Stimulated activated CD8-positive, alpha-beta memory T cell treated with anti-CD3 and anti-CD28 coated beads, Interleukin-15, amount 100 ng/mL, for 48 hours (primary cell): ENCODE measurements at regions not wholly inside any gene's neighbourhood (a gene's known extent, or its start where the extent isn't known, plus 50 kb on each side); places are given as distances from the start of the nearest gene placed in this dataset.

ENCODE experiments used
- DNase-seq, 2 donors: peaks; one replicate each; pipeline ENCODE4 v3.0.0-alpha.2; 2020; ENCODE audit warnings: low read depth in 2 of 2

DNA sequence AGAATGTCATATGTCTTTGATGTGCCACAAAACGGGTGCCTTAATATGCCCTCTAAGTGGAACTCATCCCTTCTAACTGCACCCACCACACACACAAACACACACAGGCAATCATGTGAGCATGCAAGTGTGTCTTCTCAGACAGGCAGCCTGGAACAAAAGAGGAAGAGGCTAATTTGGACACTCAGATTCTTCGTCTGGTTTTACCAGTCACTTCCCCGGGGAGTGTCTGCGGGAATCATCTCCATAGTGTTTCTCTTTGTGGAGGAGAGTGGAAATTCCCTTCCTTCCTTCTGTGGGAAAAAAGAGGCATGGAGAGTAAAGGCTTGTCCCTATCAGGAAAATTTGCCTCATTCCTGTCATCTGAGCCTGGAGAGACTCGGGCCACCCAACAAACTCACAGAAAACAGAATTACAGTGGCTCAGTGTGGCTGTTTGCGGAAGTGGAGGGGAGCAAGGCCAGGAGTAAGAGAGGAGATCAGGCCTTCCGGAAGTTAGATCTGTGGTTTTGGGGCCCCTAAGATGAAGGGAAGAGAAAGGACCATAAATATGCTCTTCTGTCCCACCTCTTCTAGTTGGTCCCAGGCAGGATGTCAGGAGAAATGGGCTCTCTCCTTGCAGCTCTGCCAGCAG lies 212.6 kb upstream of the SEMA6D start:
- DNase-seq = no peak

DNA sequence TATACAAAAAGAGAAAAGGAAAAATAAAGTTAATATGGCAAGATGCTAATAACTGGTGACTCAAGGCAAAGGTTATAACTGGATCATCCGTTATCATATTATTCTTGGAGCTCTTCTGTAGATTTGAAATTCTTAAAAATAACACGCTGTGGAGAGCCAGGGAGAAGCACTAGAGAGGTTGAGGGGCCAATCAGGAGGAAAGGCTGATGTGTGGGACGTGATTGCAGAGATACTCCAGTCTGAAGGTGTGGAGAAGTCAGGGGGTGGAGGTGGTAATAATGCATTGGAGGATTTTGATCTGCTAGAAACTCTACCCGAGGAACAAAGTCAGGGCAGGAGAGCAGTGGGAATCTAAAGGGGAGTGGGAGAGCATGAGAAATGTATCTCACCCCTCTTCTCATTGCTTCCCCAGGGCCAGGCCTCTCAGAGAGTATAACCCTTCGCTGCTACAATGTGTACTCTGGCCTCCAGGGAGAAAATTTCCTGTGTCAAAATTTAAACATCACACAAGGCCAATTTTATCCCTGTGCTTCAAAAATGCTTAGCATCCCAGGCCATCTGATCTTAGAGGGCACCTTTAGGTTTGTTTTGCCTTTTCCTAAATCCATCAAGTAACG lies 211.5 kb upstream of the SEMA6D start:
- DNase-seq = no peak

DNA sequence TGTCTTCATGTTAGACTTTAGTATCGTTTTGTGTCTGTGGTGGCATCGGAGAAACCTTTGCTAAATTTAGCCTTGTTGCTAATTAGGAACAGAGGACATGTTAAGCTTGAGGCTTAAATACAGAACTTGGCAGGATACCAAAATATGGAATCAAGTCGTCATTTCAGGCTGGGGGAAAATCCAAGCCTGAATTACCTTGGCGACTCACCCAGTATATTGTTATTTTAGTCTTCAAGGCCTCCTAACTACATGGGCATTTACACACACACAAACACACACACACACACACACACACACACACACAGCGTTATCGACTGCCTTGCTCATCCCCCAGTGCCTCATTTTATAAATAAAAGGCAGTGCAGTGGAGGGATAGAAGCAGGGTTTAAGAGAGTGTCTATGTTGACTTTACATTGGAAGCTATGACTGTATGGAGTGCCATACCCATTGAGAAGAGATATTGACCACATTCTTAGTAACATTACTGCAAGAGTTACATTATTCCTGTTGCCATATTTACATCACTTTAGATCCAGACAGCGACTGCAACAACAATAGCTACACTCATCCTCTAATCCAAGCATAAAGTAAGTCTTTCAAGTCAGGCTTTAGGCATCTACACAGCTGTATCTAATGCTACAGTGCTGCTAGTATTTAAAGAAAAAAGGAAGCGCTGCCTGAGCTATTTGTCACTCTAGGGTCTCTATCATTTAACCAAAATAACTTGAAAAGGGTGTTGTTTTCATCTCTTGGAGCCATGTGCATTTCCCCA lies 210.8 kb upstream of the SEMA6D start:
- no peak for DNase-seq

DNA sequence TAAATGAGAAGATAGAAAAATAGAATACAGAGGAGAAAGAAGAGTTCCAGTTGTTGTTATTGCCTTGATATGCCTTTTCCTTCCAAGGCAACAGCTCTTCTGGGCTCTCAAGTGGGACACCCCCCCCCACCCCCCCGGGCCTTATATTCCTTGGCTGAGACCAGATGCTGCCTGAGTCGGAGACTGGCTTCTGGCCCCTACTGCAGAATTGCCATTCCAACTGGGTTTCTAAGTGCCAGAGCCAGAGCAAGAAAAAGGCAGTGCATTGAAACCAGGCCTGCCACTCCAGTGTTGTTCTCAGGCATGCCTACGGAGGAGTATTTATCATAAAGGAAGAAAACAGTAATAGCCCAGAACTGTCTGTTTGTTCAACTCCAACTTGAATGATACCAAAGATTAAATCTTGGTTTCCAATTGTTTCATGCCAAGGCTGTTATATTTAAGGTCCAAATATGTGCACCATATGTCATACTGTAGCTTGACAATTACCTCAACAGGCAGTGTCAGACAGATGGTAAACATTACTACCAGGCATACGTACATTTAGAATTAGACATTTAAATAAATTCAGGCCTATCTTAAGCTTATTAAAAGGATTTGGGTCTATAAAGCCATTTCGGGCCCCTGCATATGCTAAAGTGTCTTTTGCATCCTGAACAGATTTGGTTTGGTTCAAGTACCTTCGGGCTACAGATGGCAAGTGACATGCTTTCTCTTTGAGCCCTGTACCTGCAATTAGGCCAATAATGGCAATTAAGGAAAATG lies 209.9 kb upstream of the SEMA6D start:
- no peak for DNase-seq

DNA sequence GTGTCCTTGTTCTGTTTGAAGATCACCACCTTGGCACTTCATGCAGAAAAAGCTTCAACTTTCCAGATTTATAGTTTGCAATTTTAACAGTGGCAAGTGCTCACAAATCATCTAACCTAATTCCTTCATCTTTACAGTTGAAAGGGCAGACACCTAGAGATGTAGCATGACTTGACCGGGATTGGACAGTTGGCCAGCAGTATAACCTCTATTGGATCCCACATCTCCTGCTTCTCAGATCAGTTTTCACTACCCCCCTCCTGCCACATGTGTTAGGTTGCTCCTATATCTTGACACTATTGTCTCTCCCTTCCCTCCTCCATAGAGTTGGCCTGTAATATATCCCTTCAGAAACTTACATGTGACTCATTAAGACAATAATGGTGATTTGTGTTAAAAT lies 206.0 kb upstream of the SEMA6D start:
- no peak for DNase-seq

DNA sequence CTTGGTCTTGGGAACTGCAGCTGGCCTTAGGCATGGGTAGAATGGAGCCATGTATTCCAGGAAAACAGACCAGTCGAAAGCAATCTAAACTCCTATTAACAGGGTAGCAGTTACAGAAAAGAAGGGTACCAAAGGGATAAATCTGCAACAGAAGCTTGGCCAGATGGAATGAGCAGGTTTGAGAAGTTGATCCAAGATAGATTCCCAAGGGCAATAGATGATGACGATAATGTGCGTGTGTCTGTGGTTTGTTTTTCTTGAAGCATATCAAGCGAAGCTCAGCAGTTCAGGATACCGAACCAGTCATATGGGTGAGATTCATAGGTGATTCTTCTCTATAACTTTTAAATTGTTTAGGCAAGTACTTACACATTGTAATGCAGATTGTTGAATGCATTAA lies 203.8 kb upstream of the SEMA6D start:
- DNase-seq = no peak

DNA sequence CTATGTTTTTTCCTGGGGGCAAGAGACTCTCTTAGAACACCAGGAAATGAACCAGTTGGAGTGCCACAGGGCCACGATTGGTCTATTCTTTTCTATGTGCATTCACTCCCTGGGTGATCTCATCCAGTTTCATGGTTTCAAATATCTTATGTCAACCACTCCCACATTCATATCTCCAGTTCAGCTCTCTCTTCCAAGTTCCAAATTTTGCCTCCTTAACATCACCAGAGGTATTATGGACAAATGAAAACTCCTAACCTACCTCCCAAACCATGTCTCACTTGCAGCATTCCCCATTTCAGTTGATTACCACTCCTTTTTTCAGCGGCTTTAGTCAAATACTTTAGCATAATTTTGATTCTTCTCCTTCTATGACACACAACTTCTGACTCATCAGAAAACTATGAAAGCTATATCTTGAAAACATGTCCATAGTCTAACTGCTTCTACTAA lies 203.1 kb upstream of the SEMA6D start:
- DNase-seq = no peak

DNA sequence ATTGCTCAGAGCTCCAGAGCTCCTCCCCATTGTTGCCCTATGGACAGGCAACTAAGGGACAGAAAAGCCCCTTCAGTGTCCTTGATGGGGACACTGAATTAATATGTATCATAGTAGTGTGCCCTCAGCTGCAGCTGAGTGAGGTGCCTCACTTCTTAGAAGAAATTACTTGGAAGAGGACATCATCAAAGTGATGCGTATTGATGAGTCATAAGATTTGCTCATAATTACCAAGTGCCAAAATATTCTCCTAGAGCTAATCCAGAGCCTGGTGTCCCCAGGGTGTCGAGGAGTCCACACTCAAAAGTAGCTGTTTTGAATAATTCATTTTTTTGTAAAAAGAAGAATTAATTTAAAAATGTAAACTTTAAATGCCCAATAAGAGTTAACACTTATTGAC lies 200.7 kb upstream of the SEMA6D start:
- DNase-seq = no peak

DNA sequence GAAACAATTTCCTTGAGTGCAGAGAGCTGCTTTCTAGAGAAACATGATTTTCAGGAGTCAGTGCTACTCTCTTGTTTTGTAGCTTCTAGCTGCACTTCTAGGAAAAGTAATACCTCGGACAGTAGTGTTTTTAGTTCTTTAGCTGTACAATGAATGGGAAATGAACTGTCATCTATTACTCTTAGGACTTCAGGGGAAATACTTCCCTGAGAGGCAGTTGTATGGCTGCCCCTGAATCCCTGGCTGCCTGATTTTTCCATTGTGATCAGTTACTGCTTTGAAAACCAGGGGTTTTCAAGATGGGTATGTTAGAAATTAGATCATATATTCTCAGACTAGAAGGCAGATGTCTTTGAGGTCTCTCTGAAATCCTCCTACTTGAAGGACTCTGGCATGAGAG lies 200.3 kb upstream of the SEMA6D start:
- no peak for DNase-seq

DNA sequence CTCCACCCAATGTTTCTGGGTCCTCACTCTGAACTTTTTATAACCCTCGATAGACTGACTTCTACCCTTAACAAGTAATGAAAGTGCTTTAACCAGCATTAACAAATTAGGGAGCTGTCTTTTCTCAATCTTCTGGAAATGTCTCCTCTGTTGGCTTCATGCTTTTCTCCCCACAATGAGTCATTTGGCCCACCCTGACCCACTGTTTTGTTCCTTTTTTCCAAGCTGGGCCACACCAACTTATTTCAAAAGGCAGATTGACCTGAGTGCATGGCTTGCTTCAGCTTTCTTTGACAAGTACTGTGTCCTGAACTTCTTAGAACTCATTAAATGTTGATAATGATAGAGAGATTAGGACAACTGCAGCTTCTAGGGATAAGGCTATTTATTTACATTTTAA lies 199.6 kb upstream of the SEMA6D start:
- no peak for DNase-seq

DNA sequence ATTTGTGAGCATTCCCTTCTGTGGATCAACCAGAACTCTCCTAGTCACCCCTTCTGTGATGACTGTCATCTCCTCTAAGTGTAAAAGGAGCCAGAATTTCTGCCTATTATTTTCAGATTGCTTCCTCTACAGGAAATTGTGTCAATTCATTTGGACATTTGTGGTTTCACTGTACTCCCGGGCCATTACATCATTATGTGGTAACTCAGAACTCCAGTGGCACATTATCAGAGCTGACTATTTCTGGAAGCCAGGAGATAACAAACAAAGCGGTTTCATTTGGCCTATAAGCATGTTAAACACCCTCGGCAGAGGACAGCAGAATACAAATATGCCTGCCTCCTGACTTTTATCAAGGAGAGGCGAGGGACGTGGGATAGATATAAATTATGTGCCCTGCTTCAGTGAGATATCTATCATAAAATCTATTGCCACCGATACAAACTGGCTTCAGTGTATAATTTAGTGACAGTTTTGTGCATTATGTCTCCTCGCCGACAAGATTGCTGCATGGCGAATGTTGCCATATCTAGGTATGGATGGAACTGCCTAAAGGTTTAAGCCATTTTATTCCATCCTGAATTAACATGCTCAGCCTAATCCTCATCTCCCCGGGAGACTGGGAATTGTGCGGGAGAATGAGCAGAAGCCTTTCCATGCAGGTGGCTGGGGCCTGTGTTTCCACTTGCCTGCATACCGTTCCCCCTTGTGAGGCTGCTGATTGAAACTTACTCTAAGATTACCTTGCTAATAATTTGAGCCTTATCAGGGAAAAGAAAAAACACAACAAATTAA lies 193.4 kb upstream of the SEMA6D start:
- DNase-seq = no peak

DNA sequence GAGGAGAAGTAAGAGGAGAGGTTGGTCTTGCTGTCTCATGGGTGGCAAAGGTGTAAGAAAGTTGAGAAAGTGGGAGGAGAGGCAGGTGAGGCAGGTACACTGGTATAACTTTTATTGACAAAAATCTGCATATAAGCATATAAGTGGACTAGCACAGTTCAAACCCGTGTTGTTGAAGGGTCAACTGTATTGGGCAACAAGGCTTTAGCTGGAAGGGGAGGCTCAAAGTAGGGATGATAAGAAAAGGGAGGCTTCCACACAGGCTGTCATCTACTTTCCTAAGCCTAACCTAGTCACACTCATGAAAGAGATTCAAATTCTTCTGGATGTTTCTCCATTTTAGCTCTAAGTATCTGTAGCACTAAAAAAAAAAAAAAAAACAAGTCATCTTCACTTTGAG lies 188.1 kb upstream of the SEMA6D start:
- no peak for DNase-seq

DNA sequence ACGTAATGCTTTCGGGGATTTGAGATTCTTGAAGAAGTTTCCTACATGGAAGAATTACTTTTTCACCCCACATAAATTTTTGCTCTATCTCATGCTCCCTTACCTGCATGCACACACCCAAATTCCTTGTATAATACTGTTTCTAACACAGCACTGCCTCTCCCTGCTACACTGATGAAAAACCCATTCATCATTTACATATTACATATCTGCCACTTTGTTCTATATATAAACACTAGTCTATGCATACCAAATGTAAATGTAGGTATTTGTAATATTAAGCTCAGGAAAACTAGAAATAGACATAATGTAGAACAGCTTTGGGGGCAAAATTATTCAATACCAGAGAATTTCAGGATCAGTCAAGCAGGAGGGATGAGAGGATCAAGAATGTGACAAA lies 182.6 kb upstream of the SEMA6D start:
- no peak for DNase-seq

DNA sequence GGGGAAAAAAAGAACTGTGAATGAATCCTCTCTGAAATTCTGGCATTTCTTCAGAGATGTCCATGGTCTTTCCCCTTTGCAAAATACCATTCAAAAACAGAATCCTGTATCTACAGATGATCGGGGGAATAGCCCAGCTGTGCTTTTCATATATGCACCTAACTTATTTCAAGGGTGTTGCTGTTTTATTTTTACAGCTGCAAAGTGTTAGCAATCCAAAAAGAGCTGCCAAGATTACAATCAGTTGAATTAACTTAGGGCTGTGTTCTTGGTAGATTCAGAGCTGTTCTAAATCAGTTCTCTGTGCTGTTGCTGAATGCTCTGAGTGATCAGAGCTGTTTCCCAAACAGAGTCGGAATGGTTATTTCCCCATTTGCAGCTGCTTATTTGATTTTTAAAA lies 175.7 kb upstream of the SEMA6D start:
- no peak for DNase-seq

DNA sequence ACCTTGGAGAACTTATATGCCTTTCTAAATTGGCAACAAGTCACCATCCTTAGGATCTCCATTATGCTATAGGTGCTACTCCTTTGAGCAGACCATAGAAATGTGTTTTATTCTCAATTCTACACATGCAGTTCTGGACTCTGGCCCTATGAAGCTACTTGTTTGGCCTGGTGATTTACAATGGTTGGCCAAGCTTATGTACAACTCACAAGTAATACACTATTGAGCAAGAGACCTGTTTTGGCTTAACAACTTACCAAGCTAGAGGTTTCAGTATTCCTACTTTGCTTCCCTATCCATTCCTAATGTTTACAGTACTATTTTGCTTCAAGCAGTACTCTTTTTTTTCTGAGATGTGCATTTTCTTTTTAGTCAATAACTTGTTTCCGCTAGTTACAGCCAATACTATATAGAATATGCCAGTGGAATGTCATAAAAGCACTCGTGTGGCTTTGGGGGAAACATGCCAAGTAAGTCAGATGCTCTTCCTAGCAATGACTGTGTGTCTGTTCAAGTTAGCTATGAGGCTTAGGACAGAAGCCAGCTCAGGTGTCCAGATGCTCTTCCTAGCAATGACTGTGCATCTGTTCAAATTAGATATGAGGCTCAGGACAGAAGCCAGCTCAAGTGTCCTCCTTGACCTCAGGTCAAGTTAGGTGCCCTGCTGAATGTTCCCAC lies 174.9 kb upstream of the SEMA6D start:
- no peak for DNase-seq

DNA sequence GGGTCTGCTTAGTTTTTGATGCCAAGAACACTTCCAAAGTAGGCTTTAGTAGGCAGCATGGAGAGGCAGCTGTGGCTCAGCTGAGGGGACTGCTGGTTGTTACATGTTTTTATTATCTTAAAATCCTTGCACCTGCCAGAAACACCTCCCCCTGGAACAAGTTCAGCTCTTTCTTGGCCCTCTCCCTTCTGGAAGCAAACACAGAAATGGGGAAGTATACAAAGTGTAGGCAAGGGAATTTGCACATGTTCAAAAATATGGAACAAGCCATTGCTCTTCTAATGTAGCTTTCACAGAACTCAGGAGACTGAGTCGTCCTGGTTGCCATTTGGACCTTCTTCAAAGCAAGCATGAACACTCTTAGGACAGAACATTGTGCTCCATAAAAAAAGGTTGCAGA lies 169.1 kb upstream of the SEMA6D start:
- no peak for DNase-seq

DNA sequence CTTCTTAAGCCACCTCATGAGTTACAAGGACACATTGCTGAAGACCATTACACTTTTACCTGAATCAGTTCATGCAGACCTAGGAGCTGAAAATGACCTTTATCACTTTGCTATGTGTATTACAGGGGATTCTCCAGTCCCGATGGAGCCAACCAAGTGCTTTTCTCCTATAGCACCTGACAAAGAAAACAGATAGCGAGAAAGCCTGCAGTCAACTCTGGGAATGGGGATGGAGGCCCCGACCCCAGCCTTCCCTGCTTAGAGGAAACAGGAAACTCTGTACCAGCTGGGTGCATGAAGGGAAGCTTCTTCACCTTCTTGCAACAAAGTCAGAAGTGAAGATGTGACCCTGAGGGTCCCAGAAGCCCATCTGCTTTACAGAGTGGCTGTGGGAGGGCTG lies 168.3 kb upstream of the SEMA6D start:
- no peak for DNase-seq

DNA sequence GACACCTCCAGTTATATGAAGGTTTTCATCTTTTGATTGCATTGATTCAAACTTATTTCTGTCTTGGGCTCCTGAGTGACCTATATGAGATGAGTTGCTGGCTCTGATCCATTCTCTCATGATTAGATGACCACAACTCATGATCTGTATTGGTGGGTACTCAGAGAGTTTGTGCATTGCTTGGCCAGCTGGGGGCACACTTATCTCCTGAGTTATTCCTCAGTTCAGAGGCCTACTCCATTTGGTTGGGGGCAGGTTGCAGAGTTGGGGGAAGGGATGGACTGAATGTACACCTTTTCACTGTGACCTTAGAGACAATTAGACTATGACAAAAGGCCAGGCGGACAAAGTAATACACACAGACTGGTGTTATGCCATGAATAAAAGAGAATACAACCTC lies 166.2 kb upstream of the SEMA6D start:
- DNase-seq = no peak

DNA sequence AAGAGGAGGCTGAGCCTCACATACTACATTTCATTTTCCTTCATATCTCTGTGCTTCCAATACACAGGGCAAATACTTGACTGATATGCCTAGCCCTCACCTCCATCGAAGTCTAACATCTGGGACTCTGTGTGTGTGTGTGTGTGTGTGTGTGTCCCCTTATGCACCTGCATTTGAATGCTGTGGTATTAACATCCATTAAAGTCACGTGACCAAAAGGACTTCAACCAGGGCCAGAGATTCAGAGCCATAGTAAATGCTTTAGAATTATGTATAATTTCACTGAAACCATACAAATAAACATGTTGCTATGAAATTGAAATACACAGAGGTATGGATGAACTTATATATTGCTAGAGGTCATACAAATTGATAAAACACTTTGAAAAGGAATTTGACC lies 165.8 kb upstream of the SEMA6D start:
- no peak for DNase-seq

DNA sequence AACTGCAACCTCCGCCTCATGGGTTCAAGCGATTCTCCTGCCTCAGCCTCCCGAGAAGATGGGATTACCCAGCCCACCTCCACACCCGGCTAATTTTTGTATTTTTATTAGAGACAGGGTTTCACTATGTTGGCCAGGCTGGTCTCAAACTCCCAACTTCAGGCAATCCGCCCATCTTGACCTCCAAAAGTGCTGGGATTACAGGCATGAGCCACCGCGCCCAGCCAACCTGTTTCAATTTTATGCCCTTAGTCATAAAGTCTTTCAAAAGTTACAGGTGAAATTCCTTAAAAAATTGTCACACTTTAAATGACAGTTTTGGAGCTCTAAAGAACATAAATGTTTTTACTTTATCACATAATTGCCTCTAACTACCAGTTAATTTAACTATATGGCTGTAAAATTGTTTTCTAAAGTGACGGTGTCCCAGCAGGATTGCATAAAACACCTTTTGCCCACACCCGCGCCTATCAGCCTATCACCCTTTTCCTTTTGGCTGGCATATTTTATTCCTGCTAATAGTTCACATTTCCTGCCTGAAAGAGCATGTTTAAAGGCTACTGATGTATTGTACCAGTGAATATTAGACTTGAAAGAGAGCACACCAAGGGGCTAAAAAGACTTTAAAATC lies 164.2 kb upstream of the SEMA6D start:
- DNase-seq = no peak

DNA sequence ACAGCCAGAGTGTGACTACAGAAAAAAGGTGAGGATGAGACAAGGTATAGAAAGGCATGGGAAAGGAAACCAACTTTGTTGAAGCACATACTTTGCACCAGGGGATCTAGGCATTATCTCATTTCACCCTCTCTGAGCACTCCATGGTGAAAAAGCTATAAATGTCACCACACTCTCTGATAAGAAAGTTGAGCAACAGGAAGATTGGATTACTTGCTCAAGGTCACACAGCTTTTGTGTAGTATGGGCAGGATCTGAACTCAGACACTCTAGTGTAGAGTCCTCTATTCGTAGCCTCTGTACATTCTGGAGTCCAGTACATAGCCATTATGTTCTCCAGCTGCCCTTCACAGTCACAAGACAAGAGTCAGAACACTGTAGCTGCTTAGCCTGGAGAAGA lies 163.4 kb upstream of the SEMA6D start:
- no peak for DNase-seq
